Pancreas (tissue), 10 donors: ENCODE measurements at regions not wholly inside any gene's neighbourhood (a gene's known extent, or its start where the extent isn't known, plus 50 kb on each side); places are given as distances from the start of the nearest gene placed in this dataset.
A peak's percentile ranks its signal among the peaks of the same experiment; 100 is the strongest.

Experiments used
- ATAC-seq, 4 donors: fragments of 200-7000 bp; cut with Tn5 transposase; one replicate each; pipeline versions ENCODE4 v1.8.0 to v1.9.1; 2020; ENCODE audit warnings: mild to moderate bottlenecking in 4 of 4, moderate library complexity in 4 of 4
- DNase-seq, 6 donors: peaks; one replicate each; pipeline ENCODE4 v3.0.0-alpha.2; 2020
- FAIRE-seq: peaks from 2 replicates; lab custom pipeline; 2012; peaks lifted over from hg19 to GRCh38; lab: Jason Lieb, UNC
- H3K27ac ChIP-seq, 4 donors: fragments of 200-600 bp; sonication (generic); 1 replicate in 3 of 4; 2 replicates in 1 of 4; pipeline versions ENCODE4 v1.5.0 to v1.8.0; 2020
- H3K27me3 ChIP-seq, 4 donors: fragments of 200-600 bp; one replicate each; pipeline ENCODE4 v1.8.0; 2021
- H3K36me3 ChIP-seq, 3 donors: fragments of 200-600 bp; sonication (generic) in 1 of 3; one replicate each; pipeline versions ENCODE4 v1.5.0 to v1.8.0; 2020 to 2021
- H3K4me1 ChIP-seq, 3 donors: fragments of 200-600 bp; one replicate each; pipeline ENCODE4 v1.8.0; 2021
- H3K4me3 ChIP-seq, 4 donors: fragments of 200-600 bp; sonication (generic) in 2 of 4; one replicate each; pipeline versions ENCODE4 v1.5.0 to v1.8.0; 2020 to 2021
- H3K9me3 ChIP-seq, 4 donors: fragments of 200-600 bp; one replicate each; pipeline ENCODE4 v1.8.0; 2021
- WGBS, 2 donors: extraction: QIAGEN DNeasy Blood & Tissue Kit; methylation state at CpG; one replicate each; pipeline ENCODE4 v1.1.7; 2013; 5-methylcytosine and 5-hydroxymethylcytosine counted together
- intact Hi-C, 3 donors: fragments of 100-400 bp; cut with DNase I; formaldehyde crosslinking; loops; one replicate each; pipeline versions ENCODE4 v1.11.1 to v1.14.2; 2022
- TF ChIP-seq, protein P1 (sequence below), 4 donors: fragments of 200-600 bp; sonication (generic) in 3 of 4; IDR thresholded peaks; one replicate each; pipeline versions ENCODE4 v1.5.0 to v1.8.0; 2021; ENCODE audit warnings: antibody characterized with exemption in 4 of 4
- donor health status: healthy with polysubstance abuse.
- donor health status: DM: no; HTN: no; CAD: no; lungs with moderate emphysema.
- donor health status: DM: no; HTN: no; CAD: no.
- donor health status: control.
- donor health status: control.
- donor health status: Bipolar disorder and iron deficiency.
- donor health status: DM: yes; HTN: yes; CAD: no.
- donor health status: DM: no; HTN: no; CAD: no.
- donor health status: DM: no; HTN: no; CAD: no.
- donor health status: DM: yes; HTN: yes; CAD: no.

DNA sequence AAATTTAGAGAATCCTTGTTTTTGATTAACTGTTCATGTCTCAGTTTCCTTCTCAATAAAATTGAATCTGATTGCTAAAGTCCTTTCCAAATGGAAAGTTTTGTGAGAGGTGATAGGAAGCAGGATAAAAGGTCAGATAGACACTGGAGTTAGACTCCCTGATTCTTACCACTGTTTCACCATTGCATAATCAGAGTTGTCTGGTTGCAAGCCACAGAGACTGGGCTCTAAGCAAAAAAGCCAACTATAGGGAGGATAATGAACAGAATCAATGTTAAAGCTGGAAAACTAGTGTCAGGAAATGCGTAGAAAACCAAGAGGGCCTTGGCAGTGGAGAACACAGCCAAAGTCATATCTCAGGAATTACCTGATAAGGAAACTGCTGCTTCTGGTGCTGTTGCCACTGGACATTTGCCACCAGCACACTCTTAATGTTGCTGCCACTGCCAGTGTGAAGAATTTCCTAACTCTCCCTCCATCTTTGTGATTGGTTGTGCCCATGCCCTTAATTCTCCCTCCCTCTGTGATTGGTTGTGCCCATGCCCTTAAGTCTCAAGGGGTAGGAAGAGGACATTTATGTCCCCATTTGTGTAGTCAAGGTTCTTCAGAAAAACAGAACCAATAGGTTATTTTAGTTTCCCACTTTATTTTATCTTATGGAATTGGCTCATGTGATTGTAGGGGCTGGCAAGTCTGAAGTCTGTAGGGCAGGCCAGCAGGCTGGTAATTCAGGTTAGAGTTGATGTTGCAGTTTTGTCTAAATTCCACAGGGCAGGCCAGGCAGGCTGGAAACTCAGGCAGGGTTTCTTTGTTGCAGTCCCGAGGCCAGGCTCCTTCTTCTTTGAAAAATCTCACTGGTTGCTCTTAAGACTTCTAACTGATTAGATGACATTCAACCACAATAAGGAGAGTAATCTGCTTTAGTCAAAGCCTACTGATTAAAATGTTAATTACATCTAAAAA, 639.0 kb downstream of the REEP3 start:
- 43 to 48% methylated on average over 2 of the region's 2 CpGs for WGBS, 2 donors
- Histone ChIP-seq H3K4me3 (no peak overlapping the region), H3K9me3 (no peaks in the 10 kb centered on the region), H3K36me3 (no peaks in the 10 kb centered on the region), H3K27ac (no peak overlapping the region), H3K4me1 (peaks cover 0 to 4% (median 0%) of the 10 kb centered on the region in 3 donors), H3K27me3 (no peaks in the 10 kb centered on the region)
- ATAC-seq: peak in 3 of 4 donors; percentile 64 to 77 (median 64)
- intact Hi-C loops: no loop called here
- FAIRE-seq: no peak
- TF ChIP-seq, protein P1, sequence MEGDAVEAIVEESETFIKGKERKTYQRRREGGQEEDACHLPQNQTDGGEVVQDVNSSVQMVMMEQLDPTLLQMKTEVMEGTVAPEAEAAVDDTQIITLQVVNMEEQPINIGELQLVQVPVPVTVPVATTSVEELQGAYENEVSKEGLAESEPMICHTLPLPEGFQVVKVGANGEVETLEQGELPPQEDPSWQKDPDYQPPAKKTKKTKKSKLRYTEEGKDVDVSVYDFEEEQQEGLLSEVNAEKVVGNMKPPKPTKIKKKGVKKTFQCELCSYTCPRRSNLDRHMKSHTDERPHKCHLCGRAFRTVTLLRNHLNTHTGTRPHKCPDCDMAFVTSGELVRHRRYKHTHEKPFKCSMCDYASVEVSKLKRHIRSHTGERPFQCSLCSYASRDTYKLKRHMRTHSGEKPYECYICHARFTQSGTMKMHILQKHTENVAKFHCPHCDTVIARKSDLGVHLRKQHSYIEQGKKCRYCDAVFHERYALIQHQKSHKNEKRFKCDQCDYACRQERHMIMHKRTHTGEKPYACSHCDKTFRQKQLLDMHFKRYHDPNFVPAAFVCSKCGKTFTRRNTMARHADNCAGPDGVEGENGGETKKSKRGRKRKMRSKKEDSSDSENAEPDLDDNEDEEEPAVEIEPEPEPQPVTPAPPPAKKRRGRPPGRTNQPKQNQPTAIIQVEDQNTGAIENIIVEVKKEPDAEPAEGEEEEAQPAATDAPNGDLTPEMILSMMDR (IDR thresholded peaks at IDR 0.05): no peak
- peak in 3 of 6 donors; percentile 2 to 15 (median 8) for DNase-seq

- peak in 2 of 6 donors; percentile 27 to 49 for DNase-seq
- TF ChIP-seq, protein P1 (IDR thresholded peaks at IDR 0.05): no peak
- WGBS, 2 donors: 92 to 96% methylated on average over 35 of the region's 35 CpGs
- no peak for FAIRE-seq
- intact Hi-C loops: no loop called here
- Histone ChIP-seq H3K36me3 (no peaks in the 10 kb centered on the region), H3K27ac (no peak overlapping the region), H3K4me3 (no peak overlapping the region), H3K27me3 (no peaks in the 10 kb centered on the region), H3K4me1 (no peaks in the 10 kb centered on the region), H3K9me3 (no peaks in the 10 kb centered on the region)
- ATAC-seq: no peak
These were observed 649.6 kb downstream of the REEP3 start for GRCh38 chr10:64170791-64171190.

GRCh38 chr10:64173826-64174225, 652.6 kb downstream of the REEP3 start:
- no peaks in the 10 kb centered on the region for H3K27me3 ChIP-seq
- TF ChIP-seq, protein P1 (IDR thresholded peaks at IDR 0.05): no peak
- intact Hi-C loops: no loop called here
- no peak overlapping the region for H3K4me3 ChIP-seq
- H3K4me1 ChIP-seq: no peaks in the 10 kb centered on the region
- no peak overlapping the region for H3K27ac ChIP-seq
- no peaks in the 10 kb centered on the region for H3K9me3 ChIP-seq
- DNase-seq (no peak), FAIRE-seq (no peak), ATAC-seq (no peak)
- no peaks in the 10 kb centered on the region for H3K36me3 ChIP-seq

GRCh38 chr10:64174666-64175255, 653.6 kb downstream of the REEP3 start:
- Histone ChIP-seq H3K36me3 (no peaks in the 10 kb centered on the region), H3K9me3 (no peaks in the 10 kb centered on the region), H3K27me3 (no peaks in the 10 kb centered on the region), H3K27ac (no peak overlapping the region), H3K4me1 (no peaks in the 10 kb centered on the region), H3K4me3 (no peak overlapping the region)
- DNase-seq (no peak), ATAC-seq (no peak), FAIRE-seq (no peak)
- intact Hi-C loops: no loop called here
- WGBS, 2 donors: 71% methylated on average over 9 of the region's 9 CpGs
- TF ChIP-seq, protein P1 (IDR thresholded peaks at IDR 0.05): no peak
